Loucy (cell line): ENCODE measurements at regions not wholly inside any gene's neighbourhood (a gene's known extent, or its start where the extent isn't known, plus 50 kb on each side); places are given as distances from the start of the nearest gene placed in this dataset.

Source experiments
- EZH2phosphoT487 ChIP-seq: fragments of 200-600 bp; IDR thresholded peaks from 2 replicates; pipeline ENCODE4 v1.6.1; 2018; ENCODE audit warnings: antibody characterized with exemption, mild to moderate bottlenecking, moderate library complexity, borderline replicate concordance
- TF ChIP-seq, protein P1 (sequence below): fragments of 200-600 bp; sonication (generic); conservative IDR thresholded peaks from 2 replicates; pipeline ENCODE4 v1.5.1; 2014; ENCODE audit warnings: mild to moderate bottlenecking, antibody characterized with exemption, low read length

DNA sequence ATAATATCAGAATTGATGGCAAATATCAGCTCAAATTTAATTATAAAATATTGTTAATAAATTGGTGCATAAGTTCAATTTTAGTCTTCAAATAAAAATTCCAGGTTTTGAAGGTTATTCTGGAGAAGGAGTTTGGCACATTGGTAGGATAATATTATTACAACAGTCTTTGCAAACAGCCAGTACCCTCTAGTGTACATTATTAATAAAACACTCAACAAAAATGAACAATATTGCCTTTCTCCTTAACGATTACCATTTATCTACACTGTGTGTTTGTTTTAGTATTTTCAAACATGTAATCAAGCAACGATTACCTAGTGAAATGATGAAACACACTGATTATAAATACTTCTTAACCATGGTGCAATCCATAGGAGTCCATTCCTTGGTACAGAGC lies 334.0 kb upstream of the FSIP2 start:
- TF ChIP-seq, protein P1, sequence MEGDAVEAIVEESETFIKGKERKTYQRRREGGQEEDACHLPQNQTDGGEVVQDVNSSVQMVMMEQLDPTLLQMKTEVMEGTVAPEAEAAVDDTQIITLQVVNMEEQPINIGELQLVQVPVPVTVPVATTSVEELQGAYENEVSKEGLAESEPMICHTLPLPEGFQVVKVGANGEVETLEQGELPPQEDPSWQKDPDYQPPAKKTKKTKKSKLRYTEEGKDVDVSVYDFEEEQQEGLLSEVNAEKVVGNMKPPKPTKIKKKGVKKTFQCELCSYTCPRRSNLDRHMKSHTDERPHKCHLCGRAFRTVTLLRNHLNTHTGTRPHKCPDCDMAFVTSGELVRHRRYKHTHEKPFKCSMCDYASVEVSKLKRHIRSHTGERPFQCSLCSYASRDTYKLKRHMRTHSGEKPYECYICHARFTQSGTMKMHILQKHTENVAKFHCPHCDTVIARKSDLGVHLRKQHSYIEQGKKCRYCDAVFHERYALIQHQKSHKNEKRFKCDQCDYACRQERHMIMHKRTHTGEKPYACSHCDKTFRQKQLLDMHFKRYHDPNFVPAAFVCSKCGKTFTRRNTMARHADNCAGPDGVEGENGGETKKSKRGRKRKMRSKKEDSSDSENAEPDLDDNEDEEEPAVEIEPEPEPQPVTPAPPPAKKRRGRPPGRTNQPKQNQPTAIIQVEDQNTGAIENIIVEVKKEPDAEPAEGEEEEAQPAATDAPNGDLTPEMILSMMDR = no peak
- TF ChIP-seq EZH2phosphoT487 = no peak
